Thyroid gland (tissue), 4 donors: ENCODE measurements at regions not wholly inside any gene's neighbourhood (a gene's known extent, or its start where the extent isn't known, plus 50 kb on each side); places are given as distances from the start of the nearest gene placed in this dataset.
"Not testable (repeated sequence)": the region's sequence is repeated elsewhere in the genome, so short reads cannot be mapped to it uniquely, and the experiment has no call there.

Experiments
- DNase-seq, 2 donors: peaks; one replicate each; pipeline ENCODE4 v3.0.0-alpha.2; 2019
- H3K27ac ChIP-seq, 3 donors: fragments of 200-600 bp; sonication (generic); 1 replicate in 2 of 3; 2 replicates in 1 of 3; pipeline ENCODE4 v1.5.1; 2016 to 2019; ENCODE audit warnings: mild to moderate bottlenecking in 1 of 3, moderate library complexity in 1 of 3
- H3K27me3 ChIP-seq: fragments of 200-600 bp; sonication (generic); one replicate; pipeline ENCODE4 v1.5.1; 2019
- H3K36me3 ChIP-seq, 2 donors: fragments of 200-600 bp; sonication (generic); one replicate each; pipeline ENCODE4 v1.5.1; 2016 to 2019
- H3K4me1 ChIP-seq, 2 donors: fragments of 200-600 bp; sonication (generic); one replicate each; pipeline ENCODE4 v1.5.1; 2017 to 2019
- H3K4me3 ChIP-seq, 3 donors: fragments of 200-600 bp; sonication (generic); replicated peaks in 1 of 3; 1 replicate in 2 of 3; 2 replicates in 1 of 3; pipeline ENCODE4 v1.5.1; 2016; ENCODE audit warnings: mild to moderate bottlenecking in 1 of 3
- H3K9me3 ChIP-seq: fragments of 200-600 bp; sonication (generic); one replicate; pipeline ENCODE4 v1.5.1; 2017
- WGBS, 2 donors: methylation state at CpG; one replicate each; pipeline ENCODE4 v1.1.5; 2017; 5-methylcytosine and 5-hydroxymethylcytosine counted together
- intact Hi-C: fragments of 100-400 bp; cut with DNase I; formaldehyde crosslinking; loops from one replicate; pipeline ENCODE4 v1.15.1; 2023

- H3K9me3 ChIP-seq, H3K27ac ChIP-seq, intact Hi-C loops, H3K36me3 ChIP-seq, H3K4me1 ChIP-seq, H3K4me3 ChIP-seq, H3K27me3 ChIP-seq: not testable (repeated sequence)
- 94 to 97% methylated on average over 16 of the region's 16 CpGs for WGBS, 2 donors
- peak in 1 of 2 donors; percentile 15 for DNase-seq
These were observed 147.5 kb upstream of the C1QTNF3 start for GRCh38 chr5:34190466-34190865.

- H3K4me3 ChIP-seq, H3K27ac ChIP-seq, H3K27me3 ChIP-seq, intact Hi-C loops, H3K4me1 ChIP-seq, H3K9me3 ChIP-seq, H3K36me3 ChIP-seq: not testable (repeated sequence)
- WGBS, 2 donors = 95 to 96% methylated on average over 17 of the region's 17 CpGs
- DNase-seq = peak in 1 of 2 donors; percentile 9
These were observed 148.3 kb upstream of the C1QTNF3 start for GRCh38 chr5:34191279-34191744.

- DNase-seq = peak in 1 of 2 donors; percentile 11
- H3K27ac ChIP-seq, intact Hi-C loops, H3K9me3 ChIP-seq, H3K4me1 ChIP-seq, H3K27me3 ChIP-seq, H3K4me3 ChIP-seq, H3K36me3 ChIP-seq: not testable (repeated sequence)
- 91 to 93% methylated on average over 26 of the region's 26 CpGs for WGBS, 2 donors
These were observed 149.3 kb upstream of the C1QTNF3 start for GRCh38 chr5:34192064-34192922.

- H3K4me1 ChIP-seq, intact Hi-C loops, DNase-seq, H3K4me3 ChIP-seq, H3K27ac ChIP-seq, H3K27me3 ChIP-seq, H3K36me3 ChIP-seq, H3K9me3 ChIP-seq: not testable (repeated sequence)
- 91 to 92% methylated on average over 12 to 13 of the region's 13 CpGs for WGBS, 2 donors
These were observed 149.9 kb upstream of the C1QTNF3 start for GRCh38 chr5:34192923-34193262.

- H3K9me3 ChIP-seq, intact Hi-C loops, H3K4me3 ChIP-seq, DNase-seq, H3K27me3 ChIP-seq, H3K27ac ChIP-seq, H3K4me1 ChIP-seq, H3K36me3 ChIP-seq: not testable (repeated sequence)
- 96% methylated on average over 7 of the region's 7 CpGs for WGBS, 2 donors
These were observed 150.3 kb upstream of the C1QTNF3 start for GRCh38 chr5:34193297-34193696.

GRCh38 chr5:34193804-34194203 lies 150.8 kb upstream of the C1QTNF3 start:
- DNase-seq, H3K36me3 ChIP-seq, H3K4me1 ChIP-seq, H3K9me3 ChIP-seq, intact Hi-C loops, H3K4me3 ChIP-seq, H3K27ac ChIP-seq, H3K27me3 ChIP-seq: not testable (repeated sequence)
- WGBS, 2 donors = 65 to 69% methylated on average over 3 of the region's 3 CpGs

GRCh38 chr5:34196091-34196490 lies 153.1 kb upstream of the C1QTNF3 start:
- H3K4me3 ChIP-seq, DNase-seq, H3K36me3 ChIP-seq, H3K27ac ChIP-seq, intact Hi-C loops, H3K4me1 ChIP-seq, H3K27me3 ChIP-seq, H3K9me3 ChIP-seq: not testable (repeated sequence)
- 98 to 100% methylated on average over 7 of the region's 7 CpGs for WGBS, 2 donors

- WGBS, 2 donors = 89 to 100% methylated on average over 1 of the region's 1 CpG
- H3K9me3 ChIP-seq, intact Hi-C loops, H3K27me3 ChIP-seq, H3K4me1 ChIP-seq, H3K4me3 ChIP-seq, H3K27ac ChIP-seq, DNase-seq, H3K36me3 ChIP-seq: not testable (repeated sequence)
These were observed 162.3 kb upstream of the C1QTNF3 start for GRCh38 chr5:34205347-34205746.

GRCh38 chr5:34217386-34217785 lies 174.4 kb upstream of the C1QTNF3 start:
- H3K27ac ChIP-seq, H3K4me3 ChIP-seq, H3K27me3 ChIP-seq, H3K9me3 ChIP-seq, intact Hi-C loops, DNase-seq, H3K36me3 ChIP-seq, H3K4me1 ChIP-seq: not testable (repeated sequence)
- WGBS, 2 donors = 82 to 92% methylated on average over 1 of the region's 1 CpG

GRCh38 chr5:34221329-34222073 lies 178.5 kb upstream of the C1QTNF3 start:
- H3K4me3 ChIP-seq, H3K27ac ChIP-seq, H3K4me1 ChIP-seq, H3K36me3 ChIP-seq, H3K27me3 ChIP-seq, H3K9me3 ChIP-seq, DNase-seq, intact Hi-C loops: not testable (repeated sequence)
- 76 to 78% methylated on average over 3 of the region's 3 CpGs for WGBS, 2 donors

- H3K4me3 ChIP-seq, DNase-seq, H3K27me3 ChIP-seq, H3K27ac ChIP-seq, H3K4me1 ChIP-seq, H3K9me3 ChIP-seq, intact Hi-C loops, H3K36me3 ChIP-seq: not testable (repeated sequence)
- WGBS, 2 donors = 84 to 100% methylated on average over 1 of the region's 3 CpGs
These were observed 180.1 kb upstream of the C1QTNF3 start for GRCh38 chr5:34223158-34223557.

GRCh38 chr5:34230402-34230801 lies 187.4 kb upstream of the C1QTNF3 start:
- H3K27ac ChIP-seq, intact Hi-C loops, H3K4me3 ChIP-seq, H3K9me3 ChIP-seq, H3K36me3 ChIP-seq, DNase-seq, H3K27me3 ChIP-seq, H3K4me1 ChIP-seq: not testable (repeated sequence)
- WGBS, 2 donors = 97 to 99% methylated on average over 1 of the region's 1 CpG

- intact Hi-C loops, H3K4me3 ChIP-seq, H3K27me3 ChIP-seq, H3K36me3 ChIP-seq, H3K9me3 ChIP-seq, H3K4me1 ChIP-seq, DNase-seq: not testable (repeated sequence)
- H3K27ac ChIP-seq = peak overlapping the region in 1 of 3 donors; percentile 35
These were observed 200.8 kb upstream of the C1QTNF3 start for GRCh38 chr5:34243802-34244201.
